Brain microvascular endothelial cell (primary cell): ENCODE measurements at regions not wholly inside any gene's neighbourhood (a gene's known extent, or its start where the extent isn't known, plus 50 kb on each side); places are given as distances from the start of the nearest gene placed in this dataset.

Experiments
- DNase-seq: peaks from one replicate; pipeline ENCODE4 v3.0.0-alpha.2; 2020
- H3K27ac ChIP-seq: fragments of 250-450 bp; sonication (Bioruptor Pico); 2 replicates; pipeline ENCODE4 v1.5.1; 2020; ENCODE audit warnings: mild to moderate bottlenecking, moderate library complexity
- H3K27me3 ChIP-seq: fragments of 250-450 bp; sonication (Bioruptor Pico); replicated peaks from 2 replicates; pipeline ENCODE4 v1.5.1; 2020; ENCODE audit warnings: mild to moderate bottlenecking
- H3K36me3 ChIP-seq: fragments of 250-450 bp; sonication (Bioruptor Pico); replicated peaks from 2 replicates; pipeline ENCODE4 v1.5.1; 2020; ENCODE audit warnings: mild to moderate bottlenecking
- H3K4me3 ChIP-seq: 2 replicates; pipeline ENCODE4 v1.5.1; 2011; ENCODE audit warnings: low read depth, mild to moderate bottlenecking, control low read depth, low read length, moderate library complexity
- in situ Hi-C: cut with HindIII; loops from 2 replicates; pipeline ENCODE4 v1.10.0; 2017; ENCODE audit warnings: low sequenced_read_pairs, low pct_ligation_motif_present
- TF ChIP-seq, protein P1 (sequence below): IDR thresholded peaks from 2 replicates; pipeline ENCODE4 v1.5.1; 2011; ENCODE audit warnings: low read depth, mild to moderate bottlenecking, moderate library complexity, low read length, control low read depth, inconsistent platforms; ENCODE audit errors: missing control alignments

DNA sequence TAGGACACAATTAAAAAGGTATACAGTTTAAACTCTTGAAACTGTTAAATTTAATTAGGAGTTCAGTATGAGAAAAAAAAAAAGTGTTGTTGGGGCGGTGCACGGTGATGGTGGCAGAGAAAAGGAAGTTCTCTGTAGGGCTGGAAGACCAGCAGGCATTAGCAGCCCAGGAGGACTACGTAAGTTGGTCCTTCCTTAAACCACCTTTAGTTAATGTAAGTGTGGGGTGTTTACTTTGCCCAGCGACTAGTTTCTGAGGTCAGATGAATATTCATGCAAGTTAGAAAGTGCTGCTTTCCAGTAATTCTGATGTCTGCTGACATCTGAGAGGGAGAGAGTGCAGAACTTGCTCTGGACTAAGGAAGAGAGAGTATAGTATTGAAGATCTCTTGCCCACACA is 54.9 kb downstream of the NKX2-1 start:
- no peak for DNase-seq
- H3K36me3 ChIP-seq: no peaks in the 10 kb centered on the region
- no peak overlapping the region for H3K4me3 ChIP-seq
- TF ChIP-seq, protein P1, sequence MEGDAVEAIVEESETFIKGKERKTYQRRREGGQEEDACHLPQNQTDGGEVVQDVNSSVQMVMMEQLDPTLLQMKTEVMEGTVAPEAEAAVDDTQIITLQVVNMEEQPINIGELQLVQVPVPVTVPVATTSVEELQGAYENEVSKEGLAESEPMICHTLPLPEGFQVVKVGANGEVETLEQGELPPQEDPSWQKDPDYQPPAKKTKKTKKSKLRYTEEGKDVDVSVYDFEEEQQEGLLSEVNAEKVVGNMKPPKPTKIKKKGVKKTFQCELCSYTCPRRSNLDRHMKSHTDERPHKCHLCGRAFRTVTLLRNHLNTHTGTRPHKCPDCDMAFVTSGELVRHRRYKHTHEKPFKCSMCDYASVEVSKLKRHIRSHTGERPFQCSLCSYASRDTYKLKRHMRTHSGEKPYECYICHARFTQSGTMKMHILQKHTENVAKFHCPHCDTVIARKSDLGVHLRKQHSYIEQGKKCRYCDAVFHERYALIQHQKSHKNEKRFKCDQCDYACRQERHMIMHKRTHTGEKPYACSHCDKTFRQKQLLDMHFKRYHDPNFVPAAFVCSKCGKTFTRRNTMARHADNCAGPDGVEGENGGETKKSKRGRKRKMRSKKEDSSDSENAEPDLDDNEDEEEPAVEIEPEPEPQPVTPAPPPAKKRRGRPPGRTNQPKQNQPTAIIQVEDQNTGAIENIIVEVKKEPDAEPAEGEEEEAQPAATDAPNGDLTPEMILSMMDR: no peak
- H3K27me3 ChIP-seq: no peaks in the 10 kb centered on the region
- in situ Hi-C loops: no loop called here
- H3K27ac ChIP-seq: no peak overlapping the region

DNA sequence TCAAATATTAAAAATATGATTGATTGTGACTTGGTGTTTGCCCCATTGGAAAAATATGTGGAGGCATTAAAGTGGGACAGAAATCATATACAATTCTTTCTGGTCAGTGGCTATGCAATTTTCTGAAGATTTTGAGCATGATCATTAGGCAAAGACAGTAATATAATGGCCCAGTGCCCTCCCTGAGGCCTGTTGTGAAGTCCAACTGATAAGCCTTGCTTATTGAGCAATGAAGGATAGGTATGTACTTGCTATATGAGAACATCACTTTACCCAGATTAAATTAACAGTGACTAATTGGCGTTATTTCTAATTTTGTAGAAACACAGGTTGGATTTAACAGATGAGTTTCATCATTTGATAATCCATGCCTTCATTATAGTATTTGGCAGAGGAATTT is 57.1 kb downstream of the NKX2-1 start:
- Histone ChIP-seq H3K4me3 (no peak overlapping the region), H3K36me3 (no peaks in the 10 kb centered on the region), H3K27me3 (no peaks in the 10 kb centered on the region), H3K27ac (no peak overlapping the region)
- DNase-seq: no peak
- TF ChIP-seq, protein P1: no peak
- in situ Hi-C loops: no loop called here

DNA sequence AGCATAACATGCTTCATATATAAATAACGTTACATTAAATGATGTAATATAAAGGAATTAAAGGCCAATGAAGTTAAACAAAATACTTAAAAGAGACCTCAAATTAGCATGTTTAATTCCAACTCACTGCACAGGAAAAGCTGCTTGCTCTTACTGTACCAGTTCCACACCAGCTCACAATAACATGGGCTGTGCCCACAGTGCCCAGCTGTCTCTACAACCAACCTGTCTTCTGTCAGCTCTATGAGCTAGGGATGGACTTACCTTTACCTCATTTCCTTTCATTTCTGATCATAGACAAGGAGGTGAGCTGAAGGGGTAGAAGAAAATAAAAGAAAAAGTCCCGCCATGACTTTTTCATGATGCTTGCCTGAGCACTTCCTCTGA is 64.8 kb downstream of the NKX2-1 start:
- H3K27me3 ChIP-seq: no peaks in the 10 kb centered on the region
- no peak for DNase-seq
- no peaks in the 10 kb centered on the region for H3K36me3 ChIP-seq
- H3K27ac ChIP-seq: no peak overlapping the region
- in situ Hi-C loops: no loop called here
- H3K4me3 ChIP-seq: no peak overlapping the region
- TF ChIP-seq, protein P1: no peak

DNA sequence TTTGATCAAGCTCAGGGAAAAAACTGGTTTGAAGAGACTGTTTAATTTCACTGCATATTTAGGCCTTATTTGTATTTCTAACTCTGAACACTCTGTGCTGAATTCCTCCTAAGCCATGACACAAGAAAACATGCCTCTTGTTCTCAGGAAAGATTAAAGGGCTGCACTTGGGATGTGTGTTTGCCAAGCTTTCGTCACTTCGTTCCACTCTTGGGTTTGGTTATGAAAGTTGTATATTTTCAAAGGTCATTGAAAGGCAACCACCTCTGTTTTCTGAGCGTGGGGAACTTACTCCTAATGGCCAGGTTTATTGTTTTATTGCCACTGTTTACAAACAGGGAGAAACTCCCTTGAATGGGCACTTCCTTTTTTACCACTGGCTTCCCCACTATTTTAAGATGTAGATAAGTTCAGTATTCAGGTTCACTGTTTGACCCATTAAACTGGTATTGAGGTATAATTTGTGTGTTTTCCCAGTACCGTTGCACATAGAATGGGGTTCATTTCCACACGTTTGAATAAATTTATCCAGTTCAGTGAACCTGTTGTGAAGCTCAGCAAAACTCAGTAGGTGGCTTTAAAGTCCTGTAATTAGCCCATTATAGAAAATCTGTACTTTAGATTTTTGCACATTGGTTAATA is 65.3 kb downstream of the NKX2-1 start:
- no peak overlapping the region for H3K27ac ChIP-seq
- no peak for DNase-seq
- TF ChIP-seq, protein P1: no peak
- H3K27me3 ChIP-seq: no peaks in the 10 kb centered on the region
- no peaks in the 10 kb centered on the region for H3K36me3 ChIP-seq
- in situ Hi-C loops: no loop called here
- no peak overlapping the region for H3K4me3 ChIP-seq

DNA sequence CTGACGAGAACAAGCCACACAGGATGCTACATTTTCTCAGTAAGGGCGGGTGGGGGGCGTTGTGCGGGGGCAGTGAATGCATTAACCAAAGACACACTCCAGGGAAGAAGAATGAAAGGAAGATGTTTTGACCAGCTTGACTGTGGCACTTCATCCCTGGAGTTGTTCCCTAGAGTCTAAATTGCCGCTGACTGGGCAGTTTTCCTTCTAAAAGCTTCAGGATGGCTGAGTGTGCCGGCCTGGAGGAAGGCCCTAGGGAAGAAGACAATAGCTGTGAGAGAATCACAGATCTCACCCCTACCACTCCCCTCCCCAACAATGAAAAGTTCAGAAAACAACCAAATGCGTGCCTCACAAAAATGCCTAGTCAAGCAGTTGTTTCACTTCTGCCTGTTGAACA is 67.2 kb downstream of the NKX2-1 start:
- H3K27me3 ChIP-seq: no peaks in the 10 kb centered on the region
- TF ChIP-seq, protein P1: no peak
- no peak overlapping the region for H3K27ac ChIP-seq
- in situ Hi-C loops: no loop called here
- no peak for DNase-seq
- no peak overlapping the region for H3K4me3 ChIP-seq
- no peaks in the 10 kb centered on the region for H3K36me3 ChIP-seq
